ENCODE measurements at regions not wholly inside any gene's neighbourhood (a gene's known extent, or its start where the extent isn't known, plus 50 kb on each side); places are given as distances from the start of the nearest gene placed in this dataset.

DNA sequence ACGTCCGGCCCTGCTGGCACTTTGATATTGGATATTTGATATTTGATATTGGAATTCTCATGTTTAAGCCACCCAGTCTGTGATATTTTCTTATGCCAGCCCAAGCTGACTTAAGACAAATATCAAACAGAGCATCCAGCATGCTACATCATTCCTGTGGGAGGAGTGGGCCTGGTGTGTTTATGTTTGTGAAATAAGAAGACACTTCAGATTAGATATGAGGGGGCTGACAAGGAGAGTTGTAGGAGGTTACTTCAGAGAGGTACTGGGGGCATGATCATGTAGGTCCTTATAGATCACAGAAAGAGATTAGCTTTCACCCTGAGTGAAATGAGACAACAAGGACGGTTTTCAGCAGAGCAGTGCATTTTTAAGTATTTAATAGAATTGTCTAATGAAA is 382.9 kb downstream of the SEMA3D start:
- TF ChIP-seq TAF1 (IDR thresholded peaks at IDR 0.05; ENCODE audit: borderline replicate concordance, insufficient read depth, low read length) = no peak
- TF ChIP-seq, protein P1, sequence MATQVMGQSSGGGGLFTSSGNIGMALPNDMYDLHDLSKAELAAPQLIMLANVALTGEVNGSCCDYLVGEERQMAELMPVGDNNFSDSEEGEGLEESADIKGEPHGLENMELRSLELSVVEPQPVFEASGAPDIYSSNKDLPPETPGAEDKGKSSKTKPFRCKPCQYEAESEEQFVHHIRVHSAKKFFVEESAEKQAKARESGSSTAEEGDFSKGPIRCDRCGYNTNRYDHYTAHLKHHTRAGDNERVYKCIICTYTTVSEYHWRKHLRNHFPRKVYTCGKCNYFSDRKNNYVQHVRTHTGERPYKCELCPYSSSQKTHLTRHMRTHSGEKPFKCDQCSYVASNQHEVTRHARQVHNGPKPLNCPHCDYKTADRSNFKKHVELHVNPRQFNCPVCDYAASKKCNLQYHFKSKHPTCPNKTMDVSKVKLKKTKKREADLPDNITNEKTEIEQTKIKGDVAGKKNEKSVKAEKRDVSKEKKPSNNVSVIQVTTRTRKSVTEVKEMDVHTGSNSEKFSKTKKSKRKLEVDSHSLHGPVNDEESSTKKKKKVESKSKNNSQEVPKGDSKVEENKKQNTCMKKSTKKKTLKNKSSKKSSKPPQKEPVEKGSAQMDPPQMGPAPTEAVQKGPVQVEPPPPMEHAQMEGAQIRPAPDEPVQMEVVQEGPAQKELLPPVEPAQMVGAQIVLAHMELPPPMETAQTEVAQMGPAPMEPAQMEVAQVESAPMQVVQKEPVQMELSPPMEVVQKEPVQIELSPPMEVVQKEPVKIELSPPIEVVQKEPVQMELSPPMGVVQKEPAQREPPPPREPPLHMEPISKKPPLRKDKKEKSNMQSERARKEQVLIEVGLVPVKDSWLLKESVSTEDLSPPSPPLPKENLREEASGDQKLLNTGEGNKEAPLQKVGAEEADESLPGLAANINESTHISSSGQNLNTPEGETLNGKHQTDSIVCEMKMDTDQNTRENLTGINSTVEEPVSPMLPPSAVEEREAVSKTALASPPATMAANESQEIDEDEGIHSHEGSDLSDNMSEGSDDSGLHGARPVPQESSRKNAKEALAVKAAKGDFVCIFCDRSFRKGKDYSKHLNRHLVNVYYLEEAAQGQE (IDR thresholded peaks at IDR 0.05; ENCODE audit: insufficient read depth in 1 of 2, low read depth in 2 of 2, low read length in 2 of 2) = no peak
- TF ChIP-seq POLR2AphosphoS5 (IDR thresholded peaks at IDR 0.05; ENCODE audit: low read depth, low read length) = no peak
- TF ChIP-seq SIN3A (IDR thresholded peaks at IDR 0.05; ENCODE audit: borderline replicate concordance, insufficient read depth, low read length) = no peak
- no peak for TF ChIP-seq FOXP2 (optimal IDR thresholded peaks at IDR 0.05; ENCODE audit: borderline replicate concordance, extremely low read depth, extremely low read length, insufficient read depth)

DNA sequence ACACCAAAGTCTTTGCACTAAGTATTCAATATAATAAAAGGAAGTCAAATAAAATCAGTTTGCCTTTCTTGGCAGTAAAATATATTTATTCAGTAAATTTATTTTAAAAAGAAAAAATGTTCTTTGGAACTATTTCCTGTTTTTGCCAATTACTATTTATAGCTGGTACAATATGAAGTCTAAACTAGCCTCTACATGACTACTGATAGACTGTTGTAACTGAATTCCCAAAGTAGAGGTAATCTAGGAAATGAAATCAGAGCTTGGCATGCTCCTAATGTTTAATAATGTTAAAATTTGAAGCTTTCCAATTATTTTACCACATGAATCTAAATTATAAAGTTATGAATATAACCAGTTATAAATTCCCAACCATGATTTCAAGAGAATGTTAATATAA is 385.5 kb downstream of the SEMA3D start:
- no peak for TF ChIP-seq TAF1 (IDR thresholded peaks at IDR 0.05; ENCODE audit: borderline replicate concordance, insufficient read depth, low read length)
- TF ChIP-seq, protein P1 (IDR thresholded peaks at IDR 0.05; ENCODE audit: insufficient read depth in 1 of 2, low read depth in 2 of 2, low read length in 2 of 2) = no peak
- no peak for TF ChIP-seq POLR2AphosphoS5 (IDR thresholded peaks at IDR 0.05; ENCODE audit: low read depth, low read length)
- no peak for TF ChIP-seq SIN3A (IDR thresholded peaks at IDR 0.05; ENCODE audit: borderline replicate concordance, insufficient read depth, low read length)
- no peak for TF ChIP-seq FOXP2 (optimal IDR thresholded peaks at IDR 0.05; ENCODE audit: borderline replicate concordance, extremely low read depth, extremely low read length, insufficient read depth)

DNA sequence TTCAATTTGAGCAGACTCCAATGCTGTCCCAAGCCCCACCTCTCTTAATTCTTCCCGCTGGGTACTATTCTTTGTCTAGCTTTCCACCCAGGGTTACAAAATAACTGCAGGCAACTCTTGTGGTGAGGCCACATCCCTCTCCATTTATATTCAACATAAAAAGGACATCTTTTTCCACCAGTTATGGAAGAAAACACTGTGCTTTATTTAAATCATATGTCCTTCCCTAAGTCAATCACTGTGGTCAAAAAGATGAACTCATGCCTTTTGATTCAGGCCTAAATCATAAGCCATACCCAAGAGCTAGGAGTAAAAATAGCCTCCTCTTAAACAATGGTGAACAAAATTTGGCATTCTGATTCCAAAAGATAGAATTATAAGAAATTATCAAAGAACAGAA is 386.0 kb downstream of the SEMA3D start:
- TF ChIP-seq SIN3A (IDR thresholded peaks at IDR 0.05; ENCODE audit: borderline replicate concordance, insufficient read depth, low read length) = no peak
- TF ChIP-seq, protein P1 (IDR thresholded peaks at IDR 0.05; ENCODE audit: insufficient read depth in 1 of 2, low read depth in 2 of 2, low read length in 2 of 2) = no peak
- no peak for TF ChIP-seq FOXP2 (optimal IDR thresholded peaks at IDR 0.05; ENCODE audit: borderline replicate concordance, extremely low read depth, extremely low read length, insufficient read depth)
- no peak for TF ChIP-seq POLR2AphosphoS5 (IDR thresholded peaks at IDR 0.05; ENCODE audit: low read depth, low read length)
- no peak for TF ChIP-seq TAF1 (IDR thresholded peaks at IDR 0.05; ENCODE audit: borderline replicate concordance, insufficient read depth, low read length)

DNA sequence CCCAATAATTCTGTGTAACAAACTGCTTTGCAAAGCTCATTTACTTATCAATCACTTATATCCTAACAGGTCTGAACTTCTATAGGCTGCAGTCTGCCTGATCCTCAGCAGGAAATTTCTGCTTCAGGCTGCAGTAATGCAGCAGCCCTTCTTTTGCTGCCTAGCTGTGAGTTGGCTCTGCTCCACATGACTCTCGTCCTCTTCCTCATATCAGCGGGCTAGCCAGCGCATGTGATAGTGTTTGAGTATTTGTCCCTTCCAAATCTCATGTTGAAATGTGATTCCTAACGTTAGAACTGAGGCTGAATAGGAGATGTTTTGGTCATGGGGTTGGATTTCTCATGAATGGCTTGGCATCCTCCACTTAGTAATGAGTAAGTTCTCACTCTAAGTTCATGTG is 387.8 kb downstream of the SEMA3D start:
- no peak for TF ChIP-seq POLR2AphosphoS5 (IDR thresholded peaks at IDR 0.05; ENCODE audit: low read depth, low read length)
- no peak for TF ChIP-seq FOXP2 (optimal IDR thresholded peaks at IDR 0.05; ENCODE audit: borderline replicate concordance, extremely low read depth, extremely low read length, insufficient read depth)
- no peak for TF ChIP-seq SIN3A (IDR thresholded peaks at IDR 0.05; ENCODE audit: borderline replicate concordance, insufficient read depth, low read length)
- no peak for TF ChIP-seq TAF1 (IDR thresholded peaks at IDR 0.05; ENCODE audit: borderline replicate concordance, insufficient read depth, low read length)
- TF ChIP-seq, protein P1 (IDR thresholded peaks at IDR 0.05; ENCODE audit: insufficient read depth in 1 of 2, low read depth in 2 of 2, low read length in 2 of 2) = no peak

Data from PFSK-1 (cell line).